Transverse colon (tissue), 4 donors: ENCODE measurements at regions not wholly inside any gene's neighbourhood (a gene's known extent, or its start where the extent isn't known, plus 50 kb on each side); places are given as distances from the start of the nearest gene placed in this dataset.
"Not testable (repeated sequence)": the region's sequence is repeated elsewhere in the genome, so short reads cannot be mapped to it uniquely, and the experiment has no call there.

Experiments
- DNase-seq: peaks from one replicate; pipeline ENCODE4 v3.0.0-alpha.2; 2019
- H3K27ac ChIP-seq, 4 donors: fragments of 200-600 bp; sonication (generic); 2 replicates each; pipeline ENCODE4 v1.5.1; 2016 to 2018; ENCODE audit warnings: inconsistent platforms in 4 of 4
- H3K27me3 ChIP-seq: fragments of 200-600 bp; sonication (generic); 2 replicates; pipeline ENCODE4 v1.5.1; 2017; ENCODE audit warnings: inconsistent platforms
- H3K36me3 ChIP-seq, 4 donors: fragments of 200-600 bp; sonication (generic); 2 replicates each; pipeline ENCODE4 v1.5.1; 2017 to 2019; ENCODE audit warnings: inconsistent platforms in 4 of 4
- H3K4me1 ChIP-seq, 4 donors: fragments of 200-600 bp; sonication (generic); 2 replicates each; pipeline ENCODE4 v1.5.1; 2017 to 2020; ENCODE audit warnings: inconsistent platforms in 4 of 4
- H3K4me3 ChIP-seq, 4 donors: fragments of 200-600 bp; sonication (generic); 1 replicate in 1 of 4; 2 replicates in 3 of 4; pipeline versions ENCODE4 v1.5.1 to v1.6.1; 2017 to 2019; ENCODE audit warnings: inconsistent platforms in 4 of 4
- H3K9me3 ChIP-seq, 2 donors: fragments of 200-600 bp; sonication (generic); 2 replicates each; pipeline ENCODE4 v1.5.1; 2017 to 2019; ENCODE audit warnings: inconsistent platforms in 2 of 2
- EP300 ChIP-seq: sonication (generic); formaldehyde crosslinking; IDR thresholded peaks from one replicate; pipeline ENCODE4 v1.6.1; 2017; ENCODE audit warnings: antibody characterized with exemption, low read depth
- POLR2A ChIP-seq: fragments of 450-650 bp; IDR thresholded peaks from one replicate; pipeline ENCODE4 v1.6.1; 2016; ENCODE audit warnings: antibody characterized with exemption, mild to moderate bottlenecking, moderate library complexity
- POLR2AphosphoS5 ChIP-seq, 3 donors: sonication (generic); formaldehyde crosslinking; IDR thresholded peaks; one replicate each; pipeline ENCODE4 v1.6.1; 2016; ENCODE audit warnings: antibody characterized with exemption in 3 of 3
- WGBS, 2 donors: methylation state at CpG; one replicate each; pipeline ENCODE4 v1.1.5; 2018; ENCODE audit warnings: low coverage in 1 of 2; 5-methylcytosine and 5-hydroxymethylcytosine counted together
- in situ Hi-C, 4 donors: fragments of 200-750 bp; cut with MboI; loops; one replicate each; pipeline versions ENCODE4 v1.15.0 to v1.15.1; 2017; ENCODE audit warnings: low sequenced_read_pairs in 3 of 4, low pct_ligation_motif_present in 1 of 4, low pct_unique_long_range_greater_than_20kb in 1 of 4
- intact Hi-C: fragments of 100-400 bp; cut with DNase I; formaldehyde crosslinking; loops from one replicate; pipeline ENCODE4 v1.15.1; 2023; ENCODE audit warnings: low total_unique reads
- TF ChIP-seq, protein P1 (sequence below), 5 experiments: fragments of 200-600 bp in 3 of 5; fragments of 450-650 bp in 2 of 5; sonication (generic) in 3 of 5; IDR thresholded peaks; 1 replicate in 2 of 5; 2 replicates in 3 of 5; pipeline ENCODE4 v1.5.1; 2016 to 2017; ENCODE audit warnings: antibody characterized with exemption in 5 of 5, inconsistent platforms in 3 of 5, mild to moderate bottlenecking in 2 of 5, moderate library complexity in 1 of 5

DNA sequence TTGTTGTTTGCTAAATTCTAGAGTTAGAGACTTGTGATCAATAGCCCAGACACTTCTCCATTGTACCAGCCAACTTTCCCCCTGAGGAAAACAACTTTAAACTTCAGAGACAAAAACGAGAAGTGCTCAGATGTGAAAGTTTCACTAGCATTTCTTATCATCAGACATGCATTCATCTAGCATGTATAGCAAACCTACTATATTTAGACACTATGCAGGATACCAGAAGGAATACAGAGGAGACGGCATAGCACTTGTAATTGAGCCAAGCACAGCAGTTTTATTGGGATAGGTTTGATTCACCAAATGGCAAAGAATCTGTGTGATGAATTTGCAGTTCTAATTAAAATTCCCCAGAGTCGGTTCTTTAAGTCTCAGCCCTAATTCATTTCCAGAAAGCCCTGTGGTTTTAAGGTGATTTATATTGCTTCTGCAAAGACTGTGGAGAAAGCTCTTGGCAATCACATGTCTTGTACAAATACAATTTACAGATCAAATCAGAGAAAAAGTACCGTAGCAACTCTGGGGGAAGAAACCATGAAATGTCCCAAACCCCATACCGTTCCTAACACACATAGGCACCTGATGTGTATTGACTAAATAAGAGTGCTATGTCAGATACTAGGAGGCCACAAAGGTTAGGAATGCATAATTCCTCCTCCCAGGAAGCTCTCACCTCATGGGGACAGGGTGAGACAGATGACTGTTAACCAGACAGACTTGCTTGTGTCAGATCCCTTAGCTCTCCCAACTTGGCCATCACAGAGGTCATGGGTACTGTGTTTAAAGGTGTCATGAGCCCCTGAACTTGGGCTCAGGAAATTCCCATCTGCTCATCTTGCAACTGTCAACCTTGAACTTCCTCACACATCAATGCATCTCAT lies 69.6 kb upstream of the KRAS start:
- Histone ChIP-seq H3K4me1 (peaks cover 0 to 24% (median 3%) of the 10 kb centered on the region in 4 donors), H3K9me3 (no peaks in the 10 kb centered on the region), H3K4me3 (no peak overlapping the region), H3K27me3 (no peaks in the 10 kb centered on the region), H3K27ac (no peak overlapping the region), H3K36me3 (no peaks in the 10 kb centered on the region)
- TF ChIP-seq EP300 (no peak), POLR2AphosphoS5 (IDR thresholded peaks at IDR 0.05) (no peak), POLR2A (no peak)
- TF ChIP-seq, protein P1, sequence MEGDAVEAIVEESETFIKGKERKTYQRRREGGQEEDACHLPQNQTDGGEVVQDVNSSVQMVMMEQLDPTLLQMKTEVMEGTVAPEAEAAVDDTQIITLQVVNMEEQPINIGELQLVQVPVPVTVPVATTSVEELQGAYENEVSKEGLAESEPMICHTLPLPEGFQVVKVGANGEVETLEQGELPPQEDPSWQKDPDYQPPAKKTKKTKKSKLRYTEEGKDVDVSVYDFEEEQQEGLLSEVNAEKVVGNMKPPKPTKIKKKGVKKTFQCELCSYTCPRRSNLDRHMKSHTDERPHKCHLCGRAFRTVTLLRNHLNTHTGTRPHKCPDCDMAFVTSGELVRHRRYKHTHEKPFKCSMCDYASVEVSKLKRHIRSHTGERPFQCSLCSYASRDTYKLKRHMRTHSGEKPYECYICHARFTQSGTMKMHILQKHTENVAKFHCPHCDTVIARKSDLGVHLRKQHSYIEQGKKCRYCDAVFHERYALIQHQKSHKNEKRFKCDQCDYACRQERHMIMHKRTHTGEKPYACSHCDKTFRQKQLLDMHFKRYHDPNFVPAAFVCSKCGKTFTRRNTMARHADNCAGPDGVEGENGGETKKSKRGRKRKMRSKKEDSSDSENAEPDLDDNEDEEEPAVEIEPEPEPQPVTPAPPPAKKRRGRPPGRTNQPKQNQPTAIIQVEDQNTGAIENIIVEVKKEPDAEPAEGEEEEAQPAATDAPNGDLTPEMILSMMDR (IDR thresholded peaks at IDR 0.05): no peak
- in situ Hi-C loops (no loop called here), intact Hi-C loops (no loop called here)
- 38 to 43% methylated on average over 1 to 5 of the region's 5 CpGs for WGBS, 2 donors
- no peak for DNase-seq

GRCh38 chr12:25319233-25319984 lies 68.7 kb upstream of the KRAS start:
- TF ChIP-seq EP300 (no peak), POLR2AphosphoS5 (IDR thresholded peaks at IDR 0.05) (no peak)
- Histone ChIP-seq H3K9me3 (no peaks in the 10 kb centered on the region), H3K36me3 (no peaks in the 10 kb centered on the region), H3K4me1 (peaks cover 0 to 21% (median 3%) of the 10 kb centered on the region in 4 donors), H3K27me3 (no peaks in the 10 kb centered on the region), H3K4me3 (no peak overlapping the region), H3K27ac (no peak overlapping the region)
- in situ Hi-C loops (no loop called here), intact Hi-C loops (no loop called here)
- 84 to 90% methylated on average over 7 of the region's 7 CpGs for WGBS, 2 donors
- no peak for DNase-seq

DNA sequence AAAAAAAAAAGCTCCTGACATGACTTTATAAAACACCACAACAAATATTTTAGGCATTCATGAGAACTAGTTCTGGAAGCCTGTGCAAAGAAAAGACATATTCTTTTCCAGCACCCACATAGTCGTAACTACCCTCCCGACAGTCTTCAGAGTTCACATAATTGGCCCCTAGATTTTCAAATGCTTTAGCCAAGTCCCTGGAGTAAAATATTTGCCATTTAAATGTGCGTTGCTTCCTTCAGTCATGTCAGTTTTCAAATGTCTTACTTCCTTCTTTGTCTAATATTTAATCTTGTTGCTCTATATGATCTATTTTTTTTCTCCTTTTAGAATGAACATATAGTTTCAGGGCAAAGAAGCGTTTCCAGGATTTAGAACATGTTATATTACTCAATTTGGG lies 66.8 kb upstream of the KRAS start:
- H3K4me1 ChIP-seq: peaks cover 0 to 12% (median 2%) of the 10 kb centered on the region in 4 donors
- no peaks in the 10 kb centered on the region for H3K27me3 ChIP-seq
- H3K4me3 ChIP-seq: no peak overlapping the region
- in situ Hi-C loops (no loop called here), intact Hi-C loops (no loop called here)
- TF ChIP-seq EP300 (no peak), POLR2A (no peak), POLR2AphosphoS5 (IDR thresholded peaks at IDR 0.05) (no peak)
- TF ChIP-seq, protein P1 (IDR thresholded peaks at IDR 0.05): no peak
- no peaks in the 10 kb centered on the region for H3K9me3 ChIP-seq
- H3K27ac ChIP-seq: no peak overlapping the region
- H3K36me3 ChIP-seq: no peaks in the 10 kb centered on the region
- DNase-seq: no peak
- 36 to 60% methylated on average over 1 to 4 of the region's 4 CpGs for WGBS, 2 donors

DNA sequence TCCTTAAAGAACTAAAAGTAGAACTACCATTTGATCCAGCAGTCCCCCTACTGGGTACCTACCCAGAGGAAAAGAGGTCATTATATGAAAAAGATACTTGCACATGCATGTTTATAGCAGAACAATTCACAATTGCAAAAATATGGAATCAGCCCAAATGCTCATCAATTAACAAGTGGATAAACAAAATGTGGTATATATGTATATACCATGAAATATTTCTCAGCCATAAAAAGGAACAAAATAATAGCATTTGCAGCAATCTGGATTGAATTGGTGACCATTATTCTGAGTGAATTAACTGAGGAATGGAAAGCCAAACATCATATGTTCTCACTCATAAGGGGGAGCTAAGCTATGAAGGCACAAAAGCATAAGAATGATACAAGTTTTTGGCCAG lies 64.7 kb upstream of the KRAS start:
- TF ChIP-seq POLR2A: no peak
- no peak for TF ChIP-seq POLR2AphosphoS5 (IDR thresholded peaks at IDR 0.05)
- TF ChIP-seq, protein P1 (IDR thresholded peaks at IDR 0.05): no peak
- TF ChIP-seq EP300: no peak
- H3K4me3 ChIP-seq: no peak overlapping the region
- no peaks in the 10 kb centered on the region for H3K27me3 ChIP-seq
- DNase-seq: no peak
- H3K36me3 ChIP-seq: no peaks in the 10 kb centered on the region
- intact Hi-C loops (no loop called here), in situ Hi-C loops (no loop called here)
- no peak overlapping the region for H3K27ac ChIP-seq
- H3K4me1 ChIP-seq: peaks cover 0 to 11% (median 0%) of the 10 kb centered on the region in 4 donors
- H3K9me3 ChIP-seq: no peaks in the 10 kb centered on the region

DNA sequence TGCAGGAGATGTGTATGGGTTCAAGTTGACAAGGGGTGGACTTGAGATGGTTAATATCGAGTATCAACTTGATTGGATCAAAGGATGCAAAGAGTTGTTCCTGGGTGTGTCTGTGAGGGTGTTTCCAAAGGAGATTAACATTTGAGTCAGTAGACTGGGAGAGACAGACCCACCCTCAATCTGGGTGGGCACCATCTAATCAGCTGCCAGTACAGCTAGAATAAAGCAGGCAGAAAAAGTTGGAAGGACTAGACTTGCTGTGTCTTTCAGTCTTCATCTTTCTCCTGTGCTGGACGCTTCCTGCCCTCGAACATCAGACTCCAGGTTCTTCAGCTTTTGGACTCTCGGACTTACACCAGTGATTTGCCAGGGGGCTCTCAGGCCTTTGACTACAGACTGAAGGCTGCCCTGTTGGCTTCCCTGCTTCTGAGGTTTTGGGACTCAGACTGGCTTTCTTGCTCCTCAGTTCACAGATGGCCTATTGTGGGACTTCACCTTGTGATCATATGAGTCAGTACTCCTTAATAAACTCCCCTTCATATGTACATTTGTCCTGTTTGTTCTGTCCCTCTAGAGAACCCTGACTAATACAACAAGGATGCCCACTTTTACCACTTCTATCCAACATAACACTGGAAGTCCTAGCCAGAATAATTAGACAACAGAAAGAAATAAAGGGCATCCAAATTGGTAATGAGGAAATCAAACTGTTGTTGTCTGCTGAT lies 62.7 kb upstream of the KRAS start:
- 78 to 90% methylated on average over 1 to 4 of the region's 4 CpGs for WGBS, 2 donors
- in situ Hi-C loops, intact Hi-C loops, H3K4me1 ChIP-seq, H3K27me3 ChIP-seq, H3K27ac ChIP-seq, H3K9me3 ChIP-seq, H3K36me3 ChIP-seq, DNase-seq, H3K4me3 ChIP-seq: not testable (repeated sequence)
